ENCODE measurements at regions not wholly inside any gene's neighbourhood (a gene's known extent, or its start where the extent isn't known, plus 50 kb on each side); places are given as distances from the start of the nearest gene placed in this dataset.

DNA sequence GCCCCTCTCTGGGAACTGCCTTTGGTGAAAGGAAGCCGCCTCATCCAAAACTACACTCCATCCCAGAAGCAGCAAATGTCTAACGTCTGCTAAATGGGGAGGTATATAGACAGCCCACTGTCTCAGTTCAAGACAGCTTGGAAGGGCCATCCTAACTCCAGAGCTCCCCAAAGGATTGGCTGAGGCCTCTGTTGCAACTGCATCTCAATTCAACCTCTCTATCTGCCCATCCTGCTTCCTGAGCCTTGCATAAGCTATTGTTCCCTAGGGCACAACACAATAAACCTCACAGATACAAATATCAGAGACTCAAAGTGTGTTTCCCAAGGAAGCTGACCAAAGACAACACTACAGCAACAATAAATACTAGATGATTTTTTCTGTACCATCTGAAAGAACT is 495.2 kb upstream of the SOX5 start:
- TF ChIP-seq POLR2AphosphoS5 (IDR thresholded peaks at IDR 0.05; ENCODE audit: low read depth, low read length), result no peak
- TF ChIP-seq, protein P1, sequence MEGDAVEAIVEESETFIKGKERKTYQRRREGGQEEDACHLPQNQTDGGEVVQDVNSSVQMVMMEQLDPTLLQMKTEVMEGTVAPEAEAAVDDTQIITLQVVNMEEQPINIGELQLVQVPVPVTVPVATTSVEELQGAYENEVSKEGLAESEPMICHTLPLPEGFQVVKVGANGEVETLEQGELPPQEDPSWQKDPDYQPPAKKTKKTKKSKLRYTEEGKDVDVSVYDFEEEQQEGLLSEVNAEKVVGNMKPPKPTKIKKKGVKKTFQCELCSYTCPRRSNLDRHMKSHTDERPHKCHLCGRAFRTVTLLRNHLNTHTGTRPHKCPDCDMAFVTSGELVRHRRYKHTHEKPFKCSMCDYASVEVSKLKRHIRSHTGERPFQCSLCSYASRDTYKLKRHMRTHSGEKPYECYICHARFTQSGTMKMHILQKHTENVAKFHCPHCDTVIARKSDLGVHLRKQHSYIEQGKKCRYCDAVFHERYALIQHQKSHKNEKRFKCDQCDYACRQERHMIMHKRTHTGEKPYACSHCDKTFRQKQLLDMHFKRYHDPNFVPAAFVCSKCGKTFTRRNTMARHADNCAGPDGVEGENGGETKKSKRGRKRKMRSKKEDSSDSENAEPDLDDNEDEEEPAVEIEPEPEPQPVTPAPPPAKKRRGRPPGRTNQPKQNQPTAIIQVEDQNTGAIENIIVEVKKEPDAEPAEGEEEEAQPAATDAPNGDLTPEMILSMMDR (IDR thresholded peaks at IDR 0.05), result no peak
- TF ChIP-seq TCF7L2 (IDR thresholded peaks at IDR 0.05; ENCODE audit: low read depth, low read length), result no peak
- TF ChIP-seq, protein P2, sequence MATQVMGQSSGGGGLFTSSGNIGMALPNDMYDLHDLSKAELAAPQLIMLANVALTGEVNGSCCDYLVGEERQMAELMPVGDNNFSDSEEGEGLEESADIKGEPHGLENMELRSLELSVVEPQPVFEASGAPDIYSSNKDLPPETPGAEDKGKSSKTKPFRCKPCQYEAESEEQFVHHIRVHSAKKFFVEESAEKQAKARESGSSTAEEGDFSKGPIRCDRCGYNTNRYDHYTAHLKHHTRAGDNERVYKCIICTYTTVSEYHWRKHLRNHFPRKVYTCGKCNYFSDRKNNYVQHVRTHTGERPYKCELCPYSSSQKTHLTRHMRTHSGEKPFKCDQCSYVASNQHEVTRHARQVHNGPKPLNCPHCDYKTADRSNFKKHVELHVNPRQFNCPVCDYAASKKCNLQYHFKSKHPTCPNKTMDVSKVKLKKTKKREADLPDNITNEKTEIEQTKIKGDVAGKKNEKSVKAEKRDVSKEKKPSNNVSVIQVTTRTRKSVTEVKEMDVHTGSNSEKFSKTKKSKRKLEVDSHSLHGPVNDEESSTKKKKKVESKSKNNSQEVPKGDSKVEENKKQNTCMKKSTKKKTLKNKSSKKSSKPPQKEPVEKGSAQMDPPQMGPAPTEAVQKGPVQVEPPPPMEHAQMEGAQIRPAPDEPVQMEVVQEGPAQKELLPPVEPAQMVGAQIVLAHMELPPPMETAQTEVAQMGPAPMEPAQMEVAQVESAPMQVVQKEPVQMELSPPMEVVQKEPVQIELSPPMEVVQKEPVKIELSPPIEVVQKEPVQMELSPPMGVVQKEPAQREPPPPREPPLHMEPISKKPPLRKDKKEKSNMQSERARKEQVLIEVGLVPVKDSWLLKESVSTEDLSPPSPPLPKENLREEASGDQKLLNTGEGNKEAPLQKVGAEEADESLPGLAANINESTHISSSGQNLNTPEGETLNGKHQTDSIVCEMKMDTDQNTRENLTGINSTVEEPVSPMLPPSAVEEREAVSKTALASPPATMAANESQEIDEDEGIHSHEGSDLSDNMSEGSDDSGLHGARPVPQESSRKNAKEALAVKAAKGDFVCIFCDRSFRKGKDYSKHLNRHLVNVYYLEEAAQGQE (IDR thresholded peaks at IDR 0.05; ENCODE audit: insufficient read depth in 1 of 2, low read depth in 2 of 2, low read length in 1 of 2), result no peak
- TF ChIP-seq SIN3A (IDR thresholded peaks at IDR 0.05; ENCODE audit: borderline replicate concordance, insufficient read depth, low read depth, low read length), result no peak

All from Panc1 (cell line).